B cell (primary cell): ENCODE measurements at regions not wholly inside any gene's neighbourhood (a gene's known extent, or its start where the extent isn't known, plus 50 kb on each side); places are given as distances from the start of the nearest gene placed in this dataset.

ENCODE experiments used
- EZH2 ChIP-seq: IDR thresholded peaks from 2 replicates; pipeline ENCODE4 v1.6.1; 2012; ENCODE audit warnings: borderline replicate concordance, low read depth, mild to moderate bottlenecking, moderate library complexity, low read length; ENCODE audit not compliant: insufficient read depth, poor library complexity, severe bottlenecking
- TF ChIP-seq, protein P1 (sequence below): fragments of 200-600 bp; IDR thresholded peaks from one replicate; pipeline ENCODE4 v1.8.0; 2022; ENCODE audit warnings: antibody characterized with exemption, mild to moderate bottlenecking

DNA sequence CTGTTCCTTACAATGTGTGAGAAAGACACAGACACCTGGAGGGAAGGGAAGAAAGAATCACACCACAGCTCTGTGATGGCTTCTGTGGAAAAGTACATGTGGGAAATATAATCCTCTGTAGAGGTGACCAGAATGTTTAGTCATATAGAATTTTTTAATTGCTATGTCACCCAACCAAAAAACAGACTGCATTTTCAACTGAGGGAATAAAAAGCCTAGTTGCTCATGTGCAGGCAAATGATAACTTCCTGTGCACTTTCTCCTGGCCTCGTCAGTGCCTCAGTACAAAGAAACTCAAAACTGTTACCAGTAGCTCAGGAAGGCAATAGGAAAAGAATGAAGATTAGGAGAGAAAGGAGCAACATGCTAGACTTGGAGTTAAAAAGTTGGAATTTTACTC, 326.8 kb downstream of the OSR1 start:
- TF ChIP-seq, protein P1, sequence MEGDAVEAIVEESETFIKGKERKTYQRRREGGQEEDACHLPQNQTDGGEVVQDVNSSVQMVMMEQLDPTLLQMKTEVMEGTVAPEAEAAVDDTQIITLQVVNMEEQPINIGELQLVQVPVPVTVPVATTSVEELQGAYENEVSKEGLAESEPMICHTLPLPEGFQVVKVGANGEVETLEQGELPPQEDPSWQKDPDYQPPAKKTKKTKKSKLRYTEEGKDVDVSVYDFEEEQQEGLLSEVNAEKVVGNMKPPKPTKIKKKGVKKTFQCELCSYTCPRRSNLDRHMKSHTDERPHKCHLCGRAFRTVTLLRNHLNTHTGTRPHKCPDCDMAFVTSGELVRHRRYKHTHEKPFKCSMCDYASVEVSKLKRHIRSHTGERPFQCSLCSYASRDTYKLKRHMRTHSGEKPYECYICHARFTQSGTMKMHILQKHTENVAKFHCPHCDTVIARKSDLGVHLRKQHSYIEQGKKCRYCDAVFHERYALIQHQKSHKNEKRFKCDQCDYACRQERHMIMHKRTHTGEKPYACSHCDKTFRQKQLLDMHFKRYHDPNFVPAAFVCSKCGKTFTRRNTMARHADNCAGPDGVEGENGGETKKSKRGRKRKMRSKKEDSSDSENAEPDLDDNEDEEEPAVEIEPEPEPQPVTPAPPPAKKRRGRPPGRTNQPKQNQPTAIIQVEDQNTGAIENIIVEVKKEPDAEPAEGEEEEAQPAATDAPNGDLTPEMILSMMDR: no peak
- TF ChIP-seq EZH2: no peak
